Neuronal stem cell (in vitro differentiated cells): ENCODE measurements at regions not wholly inside any gene's neighbourhood (a gene's known extent, or its start where the extent isn't known, plus 50 kb on each side); places are given as distances from the start of the nearest gene placed in this dataset.

Experiments used
- DNase-seq: peaks from one replicate; pipeline ENCODE4 v3.0.0-alpha.2; 2013; ENCODE audit warnings: low spot score
- H2AFZ ChIP-seq: one replicate; pipeline ENCODE4 v1.6.1; 2013; ENCODE audit warnings: mild to moderate bottlenecking, low read length, inconsistent platforms
- H2AK5ac ChIP-seq: 2 replicates; pipeline ENCODE4 v1.6.1; 2013; ENCODE audit warnings: low read depth, mild to moderate bottlenecking, inconsistent platforms, low read length, moderate library complexity, mixed read lengths
- H2BK120ac ChIP-seq: 2 replicates; pipeline ENCODE4 v1.6.1; 2013; ENCODE audit warnings: low read depth, mild to moderate bottlenecking, inconsistent platforms, low read length, moderate library complexity, mixed read lengths
- H2BK12ac ChIP-seq: one replicate; pipeline ENCODE4 v1.6.1; 2013; ENCODE audit warnings: low read length, inconsistent platforms
- H2BK15ac ChIP-seq: 2 replicates; pipeline ENCODE4 v1.6.1; 2013; ENCODE audit warnings: mild to moderate bottlenecking, low read length, inconsistent platforms, mixed read lengths
- H2BK5ac ChIP-seq: one replicate; pipeline ENCODE4 v1.6.1; 2013; ENCODE audit warnings: inconsistent platforms, mild to moderate bottlenecking, low read length, moderate library complexity
- H3K14ac ChIP-seq: one replicate; pipeline ENCODE4 v1.6.1; 2013; ENCODE audit warnings: low read length, inconsistent platforms
- H3K18ac ChIP-seq: 2 replicates; pipeline ENCODE4 v1.6.1; 2013; ENCODE audit warnings: low read length, inconsistent platforms
- H3K23ac ChIP-seq: 2 replicates; pipeline ENCODE4 v1.6.1; 2013; ENCODE audit warnings: low read depth, mild to moderate bottlenecking, mixed read lengths, low read length, inconsistent platforms; ENCODE audit not compliant: poor library complexity
- H3K27ac ChIP-seq: replicated peaks from 3 replicates; pipeline ENCODE4 v1.5.1; 2013; ENCODE audit warnings: low read length, inconsistent platforms
- H3K27me3 ChIP-seq, 3 experiments: 2 replicates each; pipeline ENCODE4 v1.6.1; 2013; ENCODE audit warnings: low read length in 3 of 3, mild to moderate bottlenecking in 2 of 3, inconsistent platforms in 1 of 3, low read depth in 1 of 3, mixed read lengths in 1 of 3, moderate library complexity in 1 of 3; ENCODE audit not compliant: control insufficient read depth in 3 of 3, insufficient read depth in 3 of 3
- H3K36me3 ChIP-seq, 2 donors: replicated peaks in 1 of 2; 2 replicates each; pipeline ENCODE4 v1.6.1; 2013; ENCODE audit warnings: low read length in 2 of 2; ENCODE audit not compliant: control insufficient read depth in 2 of 2, insufficient read depth in 2 of 2
- H3K4ac ChIP-seq: 2 replicates; pipeline ENCODE4 v1.6.1; 2013; ENCODE audit warnings: inconsistent platforms, mild to moderate bottlenecking, low read length, moderate library complexity
- H3K4me1 ChIP-seq, 2 donors: 1 replicate in 1 of 2; 2 replicates in 1 of 2; pipeline ENCODE4 v1.6.1; 2013; ENCODE audit warnings: low read length in 2 of 2, low read depth in 1 of 2; ENCODE audit not compliant: control insufficient read depth in 2 of 2, insufficient read depth in 1 of 2
- H3K4me2 ChIP-seq: one replicate; pipeline ENCODE4 v1.6.1; 2013; ENCODE audit warnings: mild to moderate bottlenecking, low read length, inconsistent platforms; ENCODE audit not compliant: insufficient read depth, poor library complexity, severe bottlenecking
- H3K4me3 ChIP-seq, 2 donors: 2 replicates each; pipeline ENCODE4 v1.5.1; 2013; ENCODE audit warnings: low read length in 2 of 2, mild to moderate bottlenecking in 2 of 2, inconsistent platforms in 1 of 2, moderate library complexity in 1 of 2
- H3K79me1 ChIP-seq: one replicate; pipeline ENCODE4 v1.6.1; 2013; ENCODE audit warnings: low read depth, mild to moderate bottlenecking, inconsistent platforms, low read length, moderate library complexity
- H3K9ac ChIP-seq: one replicate; pipeline ENCODE4 v1.6.1; 2013; ENCODE audit warnings: mild to moderate bottlenecking, low read depth, low read length, inconsistent platforms; ENCODE audit not compliant: poor library complexity
- H3K9me3 ChIP-seq, 2 donors: replicated peaks in 1 of 2; 2 replicates each; pipeline versions ENCODE3 to v1.6.1; 2013; ENCODE audit warnings: low read length in 2 of 2, mild to moderate bottlenecking in 2 of 2, inconsistent platforms in 1 of 2, low read depth in 1 of 2, mixed read lengths in 1 of 2, moderate library complexity in 1 of 2; ENCODE audit not compliant: control insufficient read depth in 2 of 2, insufficient read depth in 1 of 2
- H4K8ac ChIP-seq: one replicate; pipeline ENCODE4 v1.6.1; 2013; ENCODE audit warnings: low read depth, mild to moderate bottlenecking, inconsistent platforms, low read length, moderate library complexity
- H4K91ac ChIP-seq: one replicate; pipeline ENCODE4 v1.6.1; 2013; ENCODE audit warnings: low read length, low read depth, mild to moderate bottlenecking, inconsistent platforms; ENCODE audit not compliant: poor library complexity
- whole genome bisulfite sequencing, 2 donors: extraction: QIAGEN DNeasy Blood & Tissue Kit; methylation state at CpG; one replicate each; pipeline ENCODE4 v1.1.7; 2013; ENCODE audit warnings: missing lambda C conversion rate in 2 of 2, mixed read lengths in 1 of 2; ENCODE audit not compliant: insufficient read length in 2 of 2, insufficient replicate concordance in 1 of 2; ENCODE audit errors: extremely low coverage in 2 of 2; 5-methylcytosine and 5-hydroxymethylcytosine counted together

DNA sequence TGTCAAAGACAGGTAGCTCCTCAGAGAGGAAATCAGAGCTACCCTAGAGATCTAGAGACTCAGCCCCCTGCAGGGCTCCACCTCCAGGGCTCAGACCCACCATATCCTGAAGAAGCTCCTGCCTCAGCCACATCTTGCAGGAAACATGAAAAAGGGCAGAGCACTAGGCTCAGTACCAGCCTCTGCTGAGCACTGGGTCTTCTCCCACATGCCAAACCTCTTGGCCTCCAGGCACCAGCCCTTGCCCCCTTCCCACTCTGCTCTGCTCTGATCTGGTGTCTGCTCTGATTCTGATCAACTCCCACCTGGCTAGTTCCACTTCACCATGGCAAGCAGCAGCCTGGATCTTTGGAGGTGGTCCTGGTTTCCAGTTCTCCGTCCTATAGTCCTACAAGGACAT is 114.3 kb upstream of the SLC66A3 start:
- no peak overlapping the region for H2BK12ac ChIP-seq
- H4K8ac ChIP-seq: no peak overlapping the region
- H3K36me3 ChIP-seq: no peaks in the 10 kb centered on the region
- no peak overlapping the region for H3K4me3 ChIP-seq
- H3K4me2 ChIP-seq: no peak overlapping the region
- H3K9me3 ChIP-seq: peaks cover 4 to 15% of the 10 kb centered on the region in 2 donors
- no peak overlapping the region for H2BK5ac ChIP-seq
- no peak overlapping the region for H2AFZ ChIP-seq
- H3K18ac ChIP-seq: no peak overlapping the region
- H4K91ac ChIP-seq: no peak overlapping the region
- H3K4me1 ChIP-seq: no peaks in the 10 kb centered on the region
- WGBS, 2 donors: no CpG with 5 or more reads among the region's 1 CpG
- no peak overlapping the region for H2AK5ac ChIP-seq
- H3K9ac ChIP-seq: no peak overlapping the region
- H3K4ac ChIP-seq: no peak overlapping the region
- H2BK120ac ChIP-seq: no peak overlapping the region
- H2BK15ac ChIP-seq: no peak overlapping the region
- H3K14ac ChIP-seq: no peak overlapping the region
- H3K79me1 ChIP-seq: no peaks in the 10 kb centered on the region
- no peak overlapping the region for H3K23ac ChIP-seq
- H3K27me3 ChIP-seq: no peaks in the 10 kb centered on the region
- DNase-seq: no peak
- no peak overlapping the region for H3K27ac ChIP-seq

DNA sequence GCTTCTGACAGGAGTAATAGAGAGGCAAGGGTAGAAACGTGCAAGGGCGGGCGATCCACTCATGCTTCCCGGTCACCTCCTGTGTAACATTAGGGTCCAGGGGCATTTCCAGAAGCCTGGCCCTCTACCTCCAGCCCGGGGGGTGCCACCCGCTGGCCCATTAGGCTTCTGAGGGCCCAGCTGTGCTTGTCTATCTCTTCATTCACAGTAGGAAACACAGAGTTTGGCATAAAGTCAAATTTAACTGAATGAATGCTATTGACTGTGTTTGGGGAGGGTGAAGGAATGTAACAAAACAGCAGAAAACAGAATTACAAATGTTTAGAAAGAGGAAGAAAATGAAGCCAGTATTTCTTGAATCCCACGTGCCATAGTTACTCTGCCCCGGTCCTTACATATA is 112.4 kb upstream of the SLC66A3 start:
- Histone ChIP-seq H3K14ac (no peak overlapping the region), H3K4ac (no peak overlapping the region), H2AFZ (no peak overlapping the region), H3K4me2 (no peak overlapping the region), H3K9ac (no peak overlapping the region), H3K9me3 (peaks cover 4 to 9% of the 10 kb centered on the region in 2 donors), H2BK15ac (no peak overlapping the region), H3K23ac (no peak overlapping the region), H3K27me3 (no peaks in the 10 kb centered on the region), H2BK5ac (no peak overlapping the region), H4K91ac (no peak overlapping the region), H2BK120ac (no peak overlapping the region), H3K36me3 (no peaks in the 10 kb centered on the region), H3K27ac (no peak overlapping the region), H3K4me3 (no peak overlapping the region), H4K8ac (no peak overlapping the region), H2AK5ac (no peak overlapping the region), H3K18ac (no peak overlapping the region), H3K4me1 (no peaks in the 10 kb centered on the region), H2BK12ac (no peak overlapping the region), H3K79me1 (no peaks in the 10 kb centered on the region)
- WGBS, 2 donors: no CpG with 5 or more reads among the region's 8 CpGs
- DNase-seq: no peak

DNA sequence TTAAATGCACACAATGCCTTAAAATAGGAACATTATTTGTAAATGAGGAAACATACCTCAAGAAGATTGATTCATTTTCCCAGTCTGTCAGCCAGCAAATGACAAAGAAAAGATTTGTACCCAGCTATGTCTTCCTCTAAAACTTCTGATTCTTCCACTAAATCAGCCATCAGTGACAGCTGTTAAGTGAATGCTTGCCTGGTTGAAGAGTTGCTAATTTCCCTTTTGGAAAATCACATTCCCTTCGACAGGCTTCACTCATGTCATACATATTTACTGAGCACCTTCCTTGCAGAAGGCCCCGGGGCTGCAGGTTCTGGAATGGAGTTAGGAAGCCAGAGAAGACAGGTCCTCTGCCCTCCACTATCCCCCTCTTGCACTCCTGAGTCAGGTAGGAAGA is 112.0 kb upstream of the SLC66A3 start:
- Histone ChIP-seq H2AK5ac (no peak overlapping the region), H2BK15ac (no peak overlapping the region), H2BK5ac (no peak overlapping the region), H3K4me2 (no peak overlapping the region), H4K8ac (no peak overlapping the region), H4K91ac (no peak overlapping the region), H3K9me3 (peaks cover 4 to 8% of the 10 kb centered on the region in 2 donors), H2BK12ac (no peak overlapping the region), H2AFZ (no peak overlapping the region), H2BK120ac (no peak overlapping the region), H3K14ac (no peak overlapping the region), H3K4me3 (no peak overlapping the region), H3K23ac (no peak overlapping the region), H3K27me3 (no peaks in the 10 kb centered on the region), H3K18ac (no peak overlapping the region), H3K9ac (no peak overlapping the region), H3K4ac (no peak overlapping the region), H3K79me1 (no peaks in the 10 kb centered on the region), H3K27ac (no peak overlapping the region), H3K4me1 (no peaks in the 10 kb centered on the region), H3K36me3 (no peaks in the 10 kb centered on the region)
- DNase-seq: no peak
- WGBS, 2 donors: no CpG with 5 or more reads among the region's 2 CpGs

DNA sequence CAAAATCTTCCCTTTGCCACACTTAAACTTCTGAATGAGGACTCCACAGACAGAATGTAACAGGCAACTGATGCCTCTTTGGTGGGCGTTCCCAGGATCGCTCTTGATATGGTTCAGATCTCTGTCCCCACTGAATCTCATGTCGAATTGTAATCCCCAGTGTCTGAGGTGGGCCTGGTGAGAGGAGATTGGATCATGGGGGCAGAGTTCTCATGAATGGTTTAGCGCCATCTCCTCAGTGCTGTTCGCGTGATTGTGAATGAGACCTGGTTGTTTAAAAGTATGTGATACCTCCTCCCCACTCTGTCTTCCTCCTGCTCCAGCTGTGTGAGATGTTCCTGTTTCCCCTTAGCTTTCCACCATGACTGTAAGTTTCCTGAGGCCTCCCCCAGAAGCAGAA is 111.1 kb upstream of the SLC66A3 start:
- H2BK5ac ChIP-seq: no peak overlapping the region
- H3K23ac ChIP-seq: no peak overlapping the region
- H3K79me1 ChIP-seq: no peaks in the 10 kb centered on the region
- no peak overlapping the region for H2BK15ac ChIP-seq
- H2BK120ac ChIP-seq: no peak overlapping the region
- H3K27me3 ChIP-seq: peaks cover 0 to 4% (median 0%) of the 10 kb centered on the region in 3 experiments
- no peak overlapping the region for H2BK12ac ChIP-seq
- H3K18ac ChIP-seq: no peak overlapping the region
- H3K27ac ChIP-seq: no peak overlapping the region
- H2AFZ ChIP-seq: no peak overlapping the region
- H4K8ac ChIP-seq: no peak overlapping the region
- H3K4ac ChIP-seq: no peak overlapping the region
- no peak overlapping the region for H3K9ac ChIP-seq
- no peak overlapping the region for H3K14ac ChIP-seq
- no CpG with 5 or more reads among the region's 6 CpGs for WGBS, 2 donors
- DNase-seq: no peak
- H2AK5ac ChIP-seq: no peak overlapping the region
- no peak overlapping the region for H4K91ac ChIP-seq
- peaks cover 0 to 4% of the 10 kb centered on the region in 2 donors for H3K9me3 ChIP-seq
- H3K4me1 ChIP-seq: no peaks in the 10 kb centered on the region
- H3K4me2 ChIP-seq: no peak overlapping the region
- H3K4me3 ChIP-seq: no peak overlapping the region
- H3K36me3 ChIP-seq: no peaks in the 10 kb centered on the region
